HCT116 (cell line): ENCODE measurements at regions not wholly inside any gene's neighbourhood (a gene's known extent, or its start where the extent isn't known, plus 50 kb on each side); places are given as distances from the start of the nearest gene placed in this dataset.

Experiments
- ATAC-seq: fragments of 200-7000 bp; cut with Tn5 transposase; 2 replicates; pipeline ENCODE4 v1.9.1; 2020; ENCODE audit warnings: mild to moderate bottlenecking, moderate library complexity
- BruUV-seq: library from RNA; stranded (reverse); fragments of 400-500 nt; replicated peaks from 2 replicates; lab custom pipeline; 2021; lab: Mats Ljungman, UMichigan
- CTCF ChIA-PET: fragments of 300-600 bp; sonication (Branson Sonifier 250); formaldehyde crosslinking; loops from one replicate; lab custom pipeline; 2021; ENCODE audit warnings: antibody characterized with exemption; lab: Charles Lee
- POLR2A ChIA-PET: fragments of 300-600, 350-600 bp; sonication (Branson Sonifier 250); formaldehyde crosslinking; loops from one replicate; lab custom pipeline; 2021; ENCODE audit warnings: antibody characterized with exemption; lab: Charles Lee
- RAD21 ChIA-PET, 2 experiments: fragments of 300-600 bp; sonication (Branson Sonifier 250); formaldehyde crosslinking; loops; one replicate each; lab custom pipeline; 2023; ENCODE audit warnings: low total read pairs in 2 of 2; ENCODE audit not compliant: uncharacterized antibody in 2 of 2, unreplicated experiment in 2 of 2, low non-redundant PET in 1 of 2; lab: Charles Lee
- DNase-seq: peaks from one replicate; pipeline ENCODE4 v3.0.0-alpha.2; 2010; ENCODE audit warnings: low read depth, low spot score
- H2AFZ ChIP-seq: fragments of 200-600 bp; shearing (Covaris generic), sonication (generic); 2 replicates; pipeline ENCODE4 v1.6.1; 2017; ENCODE audit warnings: low read depth, mixed run types, mixed read lengths, antibody characterized with exemption, low read length; ENCODE audit not compliant: poor library complexity, severe bottlenecking
- H3K27ac ChIP-seq: 2 replicates; pipeline ENCODE4 v1.5.1; 2012; ENCODE audit warnings: low read depth, low read length
- H3K27me3 ChIP-seq: fragments of 200-600 bp; sonication (generic); 2 replicates; pipeline ENCODE4 v1.6.1; 2016; ENCODE audit warnings: mixed run types, low read length, mixed read lengths; ENCODE audit not compliant: insufficient read depth
- H3K36me3 ChIP-seq, 2 experiments: fragments of 200-500 bp in 1 of 2; fragments of 200-600 bp in 1 of 2; sonication (Bioruptor generic) in 1 of 2; sonication (generic) in 1 of 2; 2 replicates each; pipeline versions ENCODE4 v1.5.1 to v1.6.1; 2014 to 2016; ENCODE audit warnings: low read length in 2 of 2, inconsistent platforms in 1 of 2, mixed read lengths in 1 of 2, mixed run types in 1 of 2; ENCODE audit not compliant: insufficient read depth in 2 of 2, control insufficient read depth in 1 of 2
- H3K4me1 ChIP-seq, 2 experiments: fragments of 200-600 bp in 1 of 2; sonication (generic) in 1 of 2; 2 replicates each; pipeline versions ENCODE4 v1.5.1 to v1.6.1; 2012 to 2017; ENCODE audit warnings: low read length in 2 of 2, inconsistent platforms in 1 of 2, mild to moderate bottlenecking in 1 of 2, mixed read lengths in 1 of 2, mixed run types in 1 of 2, moderate library complexity in 1 of 2; ENCODE audit not compliant: insufficient read depth in 2 of 2, control insufficient read depth in 1 of 2
- H3K4me2 ChIP-seq: fragments of 200-600 bp; sonication (generic); 2 replicates; pipeline ENCODE4 v1.6.1; 2017; ENCODE audit warnings: mixed run types, low read length, mixed read lengths
- H3K4me3 ChIP-seq, 2 experiments: fragments of 200-600 bp in 1 of 2; sonication (generic) in 1 of 2; replicated peaks in 1 of 2; 2 replicates each; pipeline ENCODE4 v1.5.1; 2011 to 2016; ENCODE audit warnings: low read length in 2 of 2, control low read depth in 1 of 2, low read depth in 1 of 2, mild to moderate bottlenecking in 1 of 2, mixed read lengths in 1 of 2, mixed run types in 1 of 2
- H3K79me2 ChIP-seq: fragments of 200-600 bp; sonication (generic); 2 replicates; pipeline ENCODE4 v1.6.1; 2017; ENCODE audit warnings: mild to moderate bottlenecking, mixed run types, low read length, moderate library complexity, mixed read lengths; ENCODE audit not compliant: insufficient read depth
- H3K9ac ChIP-seq: fragments of 200-600 bp; sonication (generic); 2 replicates; pipeline ENCODE4 v1.6.1; 2016; ENCODE audit warnings: low read length, mixed read lengths
- H3K9me2 ChIP-seq: fragments of 200-600 bp; sonication (generic), shearing (Covaris generic); 2 replicates; pipeline ENCODE4 v1.6.1; 2017; ENCODE audit warnings: mixed run types, mild to moderate bottlenecking, moderate library complexity; ENCODE audit not compliant: insufficient read depth
- H3K9me3 ChIP-seq, 2 experiments: fragments of 200-500 bp in 1 of 2; fragments of 200-600 bp in 1 of 2; sonication (Bioruptor generic) in 1 of 2; sonication (generic) in 1 of 2; 2 replicates each; pipeline ENCODE4 v1.6.1; 2014 to 2017; ENCODE audit warnings: low read length in 2 of 2, mixed read lengths in 2 of 2, inconsistent platforms in 1 of 2, low read depth in 1 of 2, mild to moderate bottlenecking in 1 of 2, mixed run types in 1 of 2, moderate library complexity in 1 of 2; ENCODE audit not compliant: control insufficient read depth in 1 of 2, insufficient read depth in 1 of 2
- H4K20me1 ChIP-seq: fragments of 200-600 bp; sonication (generic), shearing (Covaris generic); 2 replicates; pipeline ENCODE4 v1.6.1; 2017; ENCODE audit warnings: mixed run types, mild to moderate bottlenecking, moderate library complexity; ENCODE audit not compliant: insufficient read depth
- ATF3 ChIP-seq: IDR thresholded peaks from 2 replicates; pipeline ENCODE4 v1.6.1; 2012
- CBX3 ChIP-seq: IDR thresholded peaks from 2 replicates; pipeline ENCODE4 v1.6.1; 2012; ENCODE audit warnings: low read depth
- CEBPB ChIP-seq: IDR thresholded peaks from 2 replicates; pipeline ENCODE4 v1.6.1; 2012; ENCODE audit warnings: low read depth
- CTCF ChIP-seq, 3 experiments: fragments of 200-600 bp in 1 of 3; sonication (generic) in 1 of 3; IDR thresholded peaks in 2 of 3; conservative IDR thresholded peaks in 1 of 3; 2 replicates each; pipeline ENCODE4 v1.5.1; 2012 to 2017; ENCODE audit warnings: low read depth in 2 of 3, low read length in 2 of 3, antibody characterized with exemption in 1 of 3, borderline replicate concordance in 1 of 3, control low read depth in 1 of 3, mild to moderate bottlenecking in 1 of 3, mixed read lengths in 1 of 3, mixed run types in 1 of 3, moderate library complexity in 1 of 3; ENCODE audit not compliant: insufficient read depth in 1 of 3
- EGR1 ChIP-seq: IDR thresholded peaks from 2 replicates; pipeline ENCODE4 v1.6.1; 2012; ENCODE audit warnings: low read depth
- ELF1 ChIP-seq: IDR thresholded peaks from 2 replicates; pipeline ENCODE4 v1.6.1; 2012; ENCODE audit warnings: low read depth, borderline replicate concordance
- EZH2 ChIP-seq: fragments of 200-600 bp; sonication (generic); IDR thresholded peaks from 2 replicates; pipeline ENCODE4 v1.6.1; 2017; ENCODE audit warnings: antibody characterized with exemption, mixed run types
- FOSL1 ChIP-seq: IDR thresholded peaks from 2 replicates; pipeline ENCODE4 v1.6.1; 2012; ENCODE audit warnings: low read depth
- MAX ChIP-seq: IDR thresholded peaks from 2 replicates; pipeline ENCODE4 v1.6.1; 2012
- POLR2AphosphoS5 ChIP-seq: IDR thresholded peaks from 2 replicates; pipeline ENCODE4 v1.6.1; 2011; ENCODE audit warnings: mild to moderate bottlenecking, low read depth, low read length, moderate library complexity
- RAD21 ChIP-seq: IDR thresholded peaks from 2 replicates; pipeline ENCODE4 v1.6.1; 2012; ENCODE audit warnings: low read depth, mild to moderate bottlenecking
- SP1 ChIP-seq: IDR thresholded peaks from 2 replicates; pipeline ENCODE4 v1.6.1; 2012; ENCODE audit warnings: low read depth
- TCF7L2 ChIP-seq: IDR thresholded peaks from 2 replicates; pipeline ENCODE4 v1.7.0; 2011; ENCODE audit warnings: borderline replicate concordance, inconsistent platforms; ENCODE audit not compliant: insufficient read depth, insufficient read length; ENCODE audit errors: extremely low read depth
- ZFX ChIP-seq: fragments of 450-650 bp; IDR thresholded peaks from 2 replicates; pipeline ENCODE4 v1.6.1; 2017
- intact Hi-C: fragments of 100-400 bp; cut with micrococcal nuclease; formaldehyde crosslinking; loops from 2 replicates; pipeline ENCODE4 v1.10.0; 2022

- CTCF ChIA-PET: no interaction called here
Measured at GRCh38 chr19:28466107-28467045, 746.6 kb downstream of the UQCRFS1 start.

More at GRCh38 chr19:28466107-28467045, 746.6 kb downstream of the UQCRFS1 start:
- H3K9me2 ChIP-seq: no peaks in the 10 kb centered on the region
- no peak for TF ChIP-seq ELF1
- no peak for TF ChIP-seq EGR1
- peak in 2 of 3 experiments; percentile 52 to 57; a peak in 4 of 6 replicates for TF ChIP-seq CTCF (IDR thresholded peaks at IDR 0.05 in 2 of 3, conservative IDR thresholded peaks at IDR 0.05 in 1 of 3; ENCODE audit: borderline replicate concordance in 1 of 3, insufficient read depth in 1 of 3, low read depth in 2 of 3, low read length in 2 of 3)
- TF ChIP-seq TCF7L2: no peak
- 0 out of 2 replicates have a peak, but pooled peaks have one; percentile 8 for TF ChIP-seq RAD21
- TF ChIP-seq CEBPB: no peak
- TF ChIP-seq EZH2: no peak
- no peak for TF ChIP-seq FOSL1
- TF ChIP-seq CBX3: no peak
- TF ChIP-seq SP1: no peak
- TF ChIP-seq MAX: no peak
- no peak for TF ChIP-seq ZFX
- no peak for TF ChIP-seq POLR2AphosphoS5
- no peak for TF ChIP-seq ATF3
- H3K27ac ChIP-seq: no peak overlapping the region
- ChIA-PET POLR2A (no interaction called here), RAD21 (no interaction called here)
- no peaks in the 10 kb centered on the region for H3K79me2 ChIP-seq
- no peak overlapping the region for H3K4me2 ChIP-seq
- DNase-seq (no peak), ATAC-seq (no peak)
- no TSS peak for BruUV-seq
- no peaks in the 10 kb centered on the region for H4K20me1 ChIP-seq
- H3K9me3 ChIP-seq: peaks cover 4 to 24% of the 10 kb centered on the region in 2 experiments; a peak in 2 of 4 replicates
- no peaks in the 10 kb centered on the region for H3K27me3 ChIP-seq
- no peaks in the 10 kb centered on the region for H3K36me3 ChIP-seq
- no peak overlapping the region for H3K9ac ChIP-seq
- no peak overlapping the region for H3K4me3 ChIP-seq
- intact Hi-C loops: loop anchor here (10.0 kb wide), 1 partner anchor 248 kb away; no protein-coding TSS in a partner anchor
- H3K4me1 ChIP-seq: no peaks in the 10 kb centered on the region
- H2AFZ ChIP-seq: no peak overlapping the region
